GM23338 (cell line): ENCODE measurements at regions not wholly inside any gene's neighbourhood (a gene's known extent, or its start where the extent isn't known, plus 50 kb on each side); places are given as distances from the start of the nearest gene placed in this dataset.

Experiments
- CREB1 ChIP-seq: fragments of 250-450 bp; sonication (Bioruptor Pico); IDR thresholded peaks from 2 replicates; pipeline ENCODE4 v1.5.0; 2020; ENCODE audit warnings: low read depth, mild to moderate bottlenecking, moderate library complexity
- EZH2 ChIP-seq: fragments of 200-600 bp; sonication (generic); IDR thresholded peaks from one replicate; pipeline ENCODE4 v1.8.0; 2017; ENCODE audit warnings: antibody characterized with exemption, mild to moderate bottlenecking, low read depth; ENCODE audit not compliant: unreplicated experiment
- EZH2phosphoT487 ChIP-seq: fragments of 200-600 bp; sonication (generic); IDR thresholded peaks from one replicate; pipeline ENCODE4 v1.8.1; 2018; ENCODE audit warnings: antibody characterized with exemption; ENCODE audit not compliant: unreplicated experiment
- JUNB ChIP-seq: IDR thresholded peaks from one replicate; pipeline ENCODE4 v1.6.1; 2016; ENCODE audit warnings: antibody characterized with exemption; ENCODE audit not compliant: unreplicated experiment
- NANOG ChIP-seq: IDR thresholded peaks from 2 replicates; pipeline ENCODE4 v1.6.1; 2016; ENCODE audit warnings: antibody characterized with exemption, borderline replicate concordance
- POLR2AphosphoS5 ChIP-seq: IDR thresholded peaks from 2 replicates; pipeline ENCODE4 v1.6.1; 2016; ENCODE audit warnings: antibody characterized with exemption, low read depth
- STAT1 ChIP-seq: IDR thresholded peaks from one replicate; pipeline ENCODE4 v1.6.1; 2016; ENCODE audit warnings: antibody characterized with exemption; ENCODE audit not compliant: unreplicated experiment
- TF ChIP-seq, protein P1 (sequence below), 2 experiments: fragments of 200-600 bp in 1 of 2; sonication (generic) in 1 of 2; conservative IDR thresholded peaks; 2 replicates each; pipeline versions ENCODE4 v1.5.1 to v1.6.1; 2016 to 2017; ENCODE audit warnings: antibody characterized with exemption in 2 of 2, low read depth in 2 of 2, mild to moderate bottlenecking in 2 of 2, moderate library complexity in 1 of 2
- TF ChIP-seq, protein P2 (sequence below): IDR thresholded peaks from one replicate; pipeline ENCODE4 v1.6.1; 2018; ENCODE audit warnings: antibody characterized with exemption; ENCODE audit not compliant: unreplicated experiment

DNA sequence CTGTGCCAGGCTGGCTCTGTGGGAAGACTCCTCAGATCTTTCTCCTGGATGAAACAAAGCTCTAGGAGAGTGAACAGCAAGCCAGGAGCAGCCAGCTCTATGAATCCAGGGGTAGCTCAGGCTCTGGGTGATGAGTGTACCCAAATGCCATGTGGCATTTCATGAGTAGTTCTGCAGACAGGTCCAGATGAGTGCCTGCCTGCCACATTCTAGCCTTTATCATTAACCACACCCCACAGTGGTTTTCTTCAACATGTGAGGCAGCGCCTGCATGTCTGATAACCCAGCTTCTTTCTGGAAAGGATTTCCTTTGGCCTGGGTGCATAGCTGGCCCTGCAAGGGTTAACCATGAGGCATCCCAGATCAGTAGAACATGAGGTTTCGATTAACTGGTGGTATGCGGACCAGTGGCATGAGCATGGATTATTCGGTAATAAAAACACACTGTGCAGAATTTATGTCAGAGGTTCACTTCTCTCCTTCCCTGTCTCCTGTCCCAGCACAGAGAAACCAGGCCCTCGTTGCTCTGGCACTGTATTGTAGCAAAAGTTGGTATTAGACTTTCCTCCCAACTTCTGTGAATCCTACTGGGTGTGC is 381.9 kb upstream of the ZNF462 start:
- TF ChIP-seq, protein P1, sequence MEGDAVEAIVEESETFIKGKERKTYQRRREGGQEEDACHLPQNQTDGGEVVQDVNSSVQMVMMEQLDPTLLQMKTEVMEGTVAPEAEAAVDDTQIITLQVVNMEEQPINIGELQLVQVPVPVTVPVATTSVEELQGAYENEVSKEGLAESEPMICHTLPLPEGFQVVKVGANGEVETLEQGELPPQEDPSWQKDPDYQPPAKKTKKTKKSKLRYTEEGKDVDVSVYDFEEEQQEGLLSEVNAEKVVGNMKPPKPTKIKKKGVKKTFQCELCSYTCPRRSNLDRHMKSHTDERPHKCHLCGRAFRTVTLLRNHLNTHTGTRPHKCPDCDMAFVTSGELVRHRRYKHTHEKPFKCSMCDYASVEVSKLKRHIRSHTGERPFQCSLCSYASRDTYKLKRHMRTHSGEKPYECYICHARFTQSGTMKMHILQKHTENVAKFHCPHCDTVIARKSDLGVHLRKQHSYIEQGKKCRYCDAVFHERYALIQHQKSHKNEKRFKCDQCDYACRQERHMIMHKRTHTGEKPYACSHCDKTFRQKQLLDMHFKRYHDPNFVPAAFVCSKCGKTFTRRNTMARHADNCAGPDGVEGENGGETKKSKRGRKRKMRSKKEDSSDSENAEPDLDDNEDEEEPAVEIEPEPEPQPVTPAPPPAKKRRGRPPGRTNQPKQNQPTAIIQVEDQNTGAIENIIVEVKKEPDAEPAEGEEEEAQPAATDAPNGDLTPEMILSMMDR (conservative IDR thresholded peaks at IDR 0.05; ENCODE audit: low read depth in 2 of 2): no peak
- TF ChIP-seq JUNB (no peak), CREB1 (CRISPR knock-in tag) (no peak), STAT1 (no peak), EZH2 (no peak), EZH2phosphoT487 (no peak), POLR2AphosphoS5 (no peak), NANOG (no peak)
- TF ChIP-seq, protein P2, sequence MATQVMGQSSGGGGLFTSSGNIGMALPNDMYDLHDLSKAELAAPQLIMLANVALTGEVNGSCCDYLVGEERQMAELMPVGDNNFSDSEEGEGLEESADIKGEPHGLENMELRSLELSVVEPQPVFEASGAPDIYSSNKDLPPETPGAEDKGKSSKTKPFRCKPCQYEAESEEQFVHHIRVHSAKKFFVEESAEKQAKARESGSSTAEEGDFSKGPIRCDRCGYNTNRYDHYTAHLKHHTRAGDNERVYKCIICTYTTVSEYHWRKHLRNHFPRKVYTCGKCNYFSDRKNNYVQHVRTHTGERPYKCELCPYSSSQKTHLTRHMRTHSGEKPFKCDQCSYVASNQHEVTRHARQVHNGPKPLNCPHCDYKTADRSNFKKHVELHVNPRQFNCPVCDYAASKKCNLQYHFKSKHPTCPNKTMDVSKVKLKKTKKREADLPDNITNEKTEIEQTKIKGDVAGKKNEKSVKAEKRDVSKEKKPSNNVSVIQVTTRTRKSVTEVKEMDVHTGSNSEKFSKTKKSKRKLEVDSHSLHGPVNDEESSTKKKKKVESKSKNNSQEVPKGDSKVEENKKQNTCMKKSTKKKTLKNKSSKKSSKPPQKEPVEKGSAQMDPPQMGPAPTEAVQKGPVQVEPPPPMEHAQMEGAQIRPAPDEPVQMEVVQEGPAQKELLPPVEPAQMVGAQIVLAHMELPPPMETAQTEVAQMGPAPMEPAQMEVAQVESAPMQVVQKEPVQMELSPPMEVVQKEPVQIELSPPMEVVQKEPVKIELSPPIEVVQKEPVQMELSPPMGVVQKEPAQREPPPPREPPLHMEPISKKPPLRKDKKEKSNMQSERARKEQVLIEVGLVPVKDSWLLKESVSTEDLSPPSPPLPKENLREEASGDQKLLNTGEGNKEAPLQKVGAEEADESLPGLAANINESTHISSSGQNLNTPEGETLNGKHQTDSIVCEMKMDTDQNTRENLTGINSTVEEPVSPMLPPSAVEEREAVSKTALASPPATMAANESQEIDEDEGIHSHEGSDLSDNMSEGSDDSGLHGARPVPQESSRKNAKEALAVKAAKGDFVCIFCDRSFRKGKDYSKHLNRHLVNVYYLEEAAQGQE: no peak
